ENCODE measurements at regions not wholly inside any gene's neighbourhood (a gene's known extent, or its start where the extent isn't known, plus 50 kb on each side); places are given as distances from the start of the nearest gene placed in this dataset.
"Not testable (repeated sequence)": the region's sequence is repeated elsewhere in the genome, so short reads cannot be mapped to it uniquely, and the experiment has no call there.

DNA sequence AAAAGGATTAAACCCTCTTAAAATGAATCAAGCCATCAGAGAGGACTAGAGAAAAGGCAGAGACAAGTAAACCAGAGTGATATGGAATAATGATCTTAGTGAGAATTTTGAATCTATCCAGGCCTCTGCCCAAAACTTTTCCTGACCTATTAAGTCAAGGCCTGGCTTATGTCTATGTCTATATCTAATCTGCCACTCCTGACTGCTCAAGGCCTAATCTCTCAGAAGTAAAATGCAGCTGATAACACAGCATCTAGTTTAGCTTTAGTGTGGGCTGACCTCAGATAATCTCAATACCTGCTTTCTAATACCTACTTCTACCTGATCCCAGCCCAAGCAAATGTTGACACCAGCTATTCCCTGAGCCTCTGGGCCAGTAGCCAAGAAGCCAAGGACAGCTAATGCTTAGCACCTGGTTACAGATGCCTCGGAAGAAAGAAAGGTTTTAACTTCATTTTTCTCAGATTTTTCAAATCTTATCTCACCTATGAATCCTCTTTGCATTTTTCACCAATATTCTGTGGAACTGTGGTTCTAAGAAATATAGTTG is 1472.5 kb upstream of the SEL1L start:
- Histone ChIP-seq H4K8ac (ENCODE audit: low read depth, low read length) (no peak overlapping the region), H3K18ac (ENCODE audit: low read length) (no peak overlapping the region), H3K27ac (ENCODE audit: low read depth, low read length) (no peak overlapping the region), H3K79me2 (ENCODE audit: control insufficient read depth, insufficient read depth, low read length, poor library complexity) (no peaks in the 10 kb centered on the region), H4K12ac (ENCODE audit: low read depth, low read length) (no peak overlapping the region), H2AFZ (ENCODE audit: insufficient read depth, low read length, poor library complexity) (no peak overlapping the region), H3K4me3 (ENCODE audit: low read depth, low read length) (no peak overlapping the region), H3K36me3 (ENCODE audit: control insufficient read depth in 1 of 2, insufficient read depth in 2 of 2, low read length in 2 of 2) (peaks cover 0 to 2% of the 10 kb centered on the region in 2 experiments), H3K4me1 (ENCODE audit: control insufficient read depth in 1 of 2, insufficient read depth in 2 of 2, low read length in 2 of 2) (no peaks in the 10 kb centered on the region), H3K14ac (ENCODE audit: low read length) (no peak overlapping the region), H2BK120ac (ENCODE audit: insufficient read depth, low read length, poor library complexity) (no peak overlapping the region), H3K27me3 (ENCODE audit: insufficient read depth, low read length) (no peaks in the 10 kb centered on the region), H2BK12ac (ENCODE audit: low read length) (no peak overlapping the region), H3K79me1 (ENCODE audit: low read length) (no peaks in the 10 kb centered on the region), H2BK5ac (ENCODE audit: low read depth, low read length, poor library complexity) (no peak overlapping the region), H3K9me3 (ENCODE audit: insufficient read depth, low read depth, low read length) (peaks cover 3% of the 10 kb centered on the region), H3K4me2 (ENCODE audit: low read length) (no peak overlapping the region), H3K23ac (ENCODE audit: low read length) (no peak overlapping the region), H4K91ac (ENCODE audit: low read depth, low read length) (no peak overlapping the region), H3K9ac (ENCODE audit: low read length) (no peak overlapping the region), H2AK5ac (ENCODE audit: low read length) (no peak overlapping the region), H3K4ac (ENCODE audit: low read depth, low read length) (no peak overlapping the region)
- no peak for DNase-seq
- WGBS (ENCODE audit: extremely low coverage, insufficient coverage, insufficient read length) = no CpG with 5 or more reads among the region's 1 CpG

DNA sequence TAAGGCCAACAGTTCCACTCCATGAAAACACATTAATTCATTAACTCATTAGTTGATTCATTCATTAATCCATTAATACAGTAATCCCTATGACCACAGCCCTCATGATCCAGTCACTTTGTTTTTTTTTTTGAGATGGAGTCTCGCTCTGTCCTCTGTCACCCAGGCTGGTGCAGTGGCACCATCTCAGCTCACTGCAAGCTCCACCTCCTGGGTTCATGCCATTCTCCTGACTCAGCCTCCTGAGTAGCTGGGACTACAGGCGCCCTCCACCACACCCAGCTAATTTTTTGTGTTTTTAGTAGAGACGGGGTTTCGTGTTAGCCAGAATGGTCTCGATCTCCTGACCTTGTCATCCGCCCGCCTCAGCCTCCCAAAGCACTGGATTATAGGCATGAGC is 1473.4 kb upstream of the SEL1L start:
- not testable (repeated sequence) for H2BK5ac ChIP-seq (ENCODE audit: low read depth, low read length, poor library complexity); H4K8ac ChIP-seq (ENCODE audit: low read depth, low read length); H3K9me3 ChIP-seq (ENCODE audit: insufficient read depth, low read depth, low read length); H3K23ac ChIP-seq (ENCODE audit: low read length); H3K4me2 ChIP-seq (ENCODE audit: low read length); H3K79me2 ChIP-seq (ENCODE audit: control insufficient read depth, insufficient read depth, low read length, poor library complexity); H2AFZ ChIP-seq (ENCODE audit: insufficient read depth, low read length, poor library complexity); H2BK120ac ChIP-seq (ENCODE audit: insufficient read depth, low read length, poor library complexity); H4K91ac ChIP-seq (ENCODE audit: low read depth, low read length); H3K27me3 ChIP-seq (ENCODE audit: insufficient read depth, low read length); H3K9ac ChIP-seq (ENCODE audit: low read length); H3K27ac ChIP-seq (ENCODE audit: low read depth, low read length); H3K36me3 ChIP-seq (ENCODE audit: control insufficient read depth in 1 of 2, insufficient read depth in 2 of 2, low read length in 2 of 2); H2BK12ac ChIP-seq (ENCODE audit: low read length); H3K4me3 ChIP-seq (ENCODE audit: low read depth, low read length); H3K14ac ChIP-seq (ENCODE audit: low read length); DNase-seq; H3K4ac ChIP-seq (ENCODE audit: low read depth, low read length); H4K12ac ChIP-seq (ENCODE audit: low read depth, low read length); H3K79me1 ChIP-seq (ENCODE audit: low read length); H3K4me1 ChIP-seq (ENCODE audit: control insufficient read depth in 1 of 2, insufficient read depth in 2 of 2, low read length in 2 of 2); H3K18ac ChIP-seq (ENCODE audit: low read length); H2AK5ac ChIP-seq (ENCODE audit: low read length)
- WGBS (ENCODE audit: extremely low coverage, insufficient coverage, insufficient read length) = no CpG with 5 or more reads among the region's 7 CpGs

DNA sequence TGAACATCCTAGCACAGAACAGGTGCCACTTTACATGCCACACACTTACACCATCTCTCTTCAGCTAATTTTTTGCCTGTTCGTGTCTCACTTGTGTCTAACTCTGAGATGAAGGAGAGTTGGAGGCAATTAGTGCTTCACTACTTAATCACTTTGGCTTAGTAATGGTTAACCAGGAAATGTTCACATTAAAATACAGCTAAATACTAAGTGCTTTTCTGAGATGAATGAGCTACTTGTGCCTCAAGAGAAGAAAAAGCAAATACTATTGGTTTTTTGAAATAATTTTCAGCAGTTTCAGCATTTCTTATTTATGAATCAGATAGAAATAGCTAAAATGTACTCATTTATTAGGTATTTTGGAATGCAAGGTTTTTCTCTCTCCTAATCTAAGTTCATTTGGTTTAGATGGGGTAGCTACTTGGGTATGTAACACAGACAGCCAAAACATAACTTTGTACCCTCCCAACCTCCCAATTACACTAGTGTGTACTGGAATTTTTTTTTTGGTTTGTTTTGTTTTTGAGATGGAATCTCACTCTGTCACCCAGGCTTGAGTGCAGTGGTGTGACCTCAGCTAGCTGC is 1474.1 kb upstream of the SEL1L start:
- H3K9ac ChIP-seq (ENCODE audit: low read length) = no peak overlapping the region
- no peaks in the 10 kb centered on the region for H3K27me3 ChIP-seq (ENCODE audit: insufficient read depth, low read length)
- no peak overlapping the region for H3K27ac ChIP-seq (ENCODE audit: low read depth, low read length)
- H3K4ac ChIP-seq (ENCODE audit: low read depth, low read length) = no peak overlapping the region
- no peak overlapping the region for H2AK5ac ChIP-seq (ENCODE audit: low read length)
- H3K79me1 ChIP-seq (ENCODE audit: low read length) = no peaks in the 10 kb centered on the region
- no peak overlapping the region for H2BK120ac ChIP-seq (ENCODE audit: insufficient read depth, low read length, poor library complexity)
- H3K79me2 ChIP-seq (ENCODE audit: control insufficient read depth, insufficient read depth, low read length, poor library complexity) = no peaks in the 10 kb centered on the region
- no peak overlapping the region for H3K4me2 ChIP-seq (ENCODE audit: low read length)
- H3K9me3 ChIP-seq (ENCODE audit: insufficient read depth, low read depth, low read length) = peaks cover 3% of the 10 kb centered on the region
- no peak overlapping the region for H3K4me3 ChIP-seq (ENCODE audit: low read depth, low read length)
- H4K91ac ChIP-seq (ENCODE audit: low read depth, low read length) = no peak overlapping the region
- DNase-seq = no peak
- H3K36me3 ChIP-seq (ENCODE audit: control insufficient read depth in 1 of 2, insufficient read depth in 2 of 2, low read length in 2 of 2) = peaks cover 0 to 2% of the 10 kb centered on the region in 2 experiments
- no peak overlapping the region for H3K18ac ChIP-seq (ENCODE audit: low read length)
- no peaks in the 10 kb centered on the region for H3K4me1 ChIP-seq (ENCODE audit: control insufficient read depth in 1 of 2, insufficient read depth in 2 of 2, low read length in 2 of 2)
- no peak overlapping the region for H2BK12ac ChIP-seq (ENCODE audit: low read length)
- no peak overlapping the region for H2BK5ac ChIP-seq (ENCODE audit: low read depth, low read length, poor library complexity)
- H2AFZ ChIP-seq (ENCODE audit: insufficient read depth, low read length, poor library complexity) = no peak overlapping the region
- no peak overlapping the region for H3K14ac ChIP-seq (ENCODE audit: low read length)
- no CpG with 5 or more reads among the region's 1 CpG for WGBS (ENCODE audit: extremely low coverage, insufficient coverage, insufficient read length)
- H4K12ac ChIP-seq (ENCODE audit: low read depth, low read length) = no peak overlapping the region
- no peak overlapping the region for H4K8ac ChIP-seq (ENCODE audit: low read depth, low read length)
- no peak overlapping the region for H3K23ac ChIP-seq (ENCODE audit: low read length)

DNA sequence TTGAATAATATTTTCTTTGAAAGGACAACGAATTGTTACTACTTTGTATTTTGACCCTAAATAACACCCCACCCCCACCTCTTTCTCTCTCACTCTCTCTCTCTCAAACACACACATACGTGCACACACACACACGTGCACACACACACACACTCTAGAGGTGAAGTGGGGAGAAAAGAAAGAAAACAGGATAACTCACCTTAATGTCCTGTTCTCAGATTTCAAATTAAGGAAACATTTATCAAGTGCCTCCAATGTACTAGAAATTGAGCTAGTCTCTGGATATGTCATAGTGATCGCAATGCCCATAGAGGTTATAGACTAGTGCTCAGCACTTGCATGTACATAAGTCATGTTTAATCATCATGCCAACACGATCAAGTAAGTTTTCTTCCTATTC is 1483.6 kb upstream of the SEL1L start:
- Histone ChIP-seq H3K4ac (ENCODE audit: low read depth, low read length) (no peak overlapping the region), H3K14ac (ENCODE audit: low read length) (no peak overlapping the region), H3K4me3 (ENCODE audit: low read depth, low read length) (no peak overlapping the region), H3K23ac (ENCODE audit: low read length) (no peak overlapping the region), H3K18ac (ENCODE audit: low read length) (no peak overlapping the region), H3K4me1 (ENCODE audit: control insufficient read depth in 1 of 2, insufficient read depth in 2 of 2, low read length in 2 of 2) (no peaks in the 10 kb centered on the region), H2BK12ac (ENCODE audit: low read length) (no peak overlapping the region), H3K79me2 (ENCODE audit: control insufficient read depth, insufficient read depth, low read length, poor library complexity) (no peaks in the 10 kb centered on the region), H2AFZ (ENCODE audit: insufficient read depth, low read length, poor library complexity) (no peak overlapping the region), H3K4me2 (ENCODE audit: low read length) (no peak overlapping the region), H3K9ac (ENCODE audit: low read length) (no peak overlapping the region), H4K91ac (ENCODE audit: low read depth, low read length) (no peak overlapping the region), H4K8ac (ENCODE audit: low read depth, low read length) (no peak overlapping the region), H3K27me3 (ENCODE audit: insufficient read depth, low read length) (no peaks in the 10 kb centered on the region), H4K12ac (ENCODE audit: low read depth, low read length) (no peak overlapping the region), H3K79me1 (ENCODE audit: low read length) (no peaks in the 10 kb centered on the region), H3K27ac (ENCODE audit: low read depth, low read length) (no peak overlapping the region), H3K36me3 (ENCODE audit: control insufficient read depth in 1 of 2, insufficient read depth in 2 of 2, low read length in 2 of 2) (no peaks in the 10 kb centered on the region), H2BK120ac (ENCODE audit: insufficient read depth, low read length, poor library complexity) (no peak overlapping the region), H2BK5ac (ENCODE audit: low read depth, low read length, poor library complexity) (no peak overlapping the region), H3K9me3 (ENCODE audit: insufficient read depth, low read depth, low read length) (no peaks in the 10 kb centered on the region), H2AK5ac (ENCODE audit: low read length) (no peak overlapping the region)
- no peak for DNase-seq
- 80% methylated on average over 1 of the region's 5 CpGs for WGBS (ENCODE audit: extremely low coverage, insufficient coverage, insufficient read length)
